Mesenchymal stem cell (in vitro differentiated cells and primary cell): ENCODE measurements at regions not wholly inside any gene's neighbourhood (a gene's known extent, or its start where the extent isn't known, plus 50 kb on each side); places are given as distances from the start of the nearest gene placed in this dataset.
"Not testable (repeated sequence)": the region's sequence is repeated elsewhere in the genome, so short reads cannot be mapped to it uniquely, and the experiment has no call there.

Experiments used
- DNase-seq: peaks from one replicate; pipeline ENCODE4 v3.0.0-alpha.2; 2013
- H2AFZ ChIP-seq: one replicate; pipeline ENCODE4 v1.6.1; 2013; ENCODE audit warnings: low read depth, mild to moderate bottlenecking, control low read depth, inconsistent platforms, low read length, moderate library complexity
- H2AK5ac ChIP-seq: 2 replicates; pipeline ENCODE4 v1.6.1; 2013; ENCODE audit warnings: low read length, moderate library complexity, mild to moderate bottlenecking, inconsistent platforms; ENCODE audit not compliant: severe bottlenecking
- H2BK120ac ChIP-seq: one replicate; pipeline ENCODE4 v1.6.1; 2013; ENCODE audit warnings: low read depth, mild to moderate bottlenecking, inconsistent platforms, low read length, moderate library complexity
- H2BK12ac ChIP-seq, 2 experiments: one replicate each; pipeline ENCODE4 v1.6.1; 2013; ENCODE audit warnings: inconsistent platforms in 2 of 2, low read length in 2 of 2, mild to moderate bottlenecking in 2 of 2, moderate library complexity in 2 of 2, control low read depth in 1 of 2
- H2BK15ac ChIP-seq: one replicate; pipeline ENCODE4 v1.6.1; 2013; ENCODE audit warnings: mild to moderate bottlenecking, low read depth, inconsistent platforms; ENCODE audit not compliant: poor library complexity, severe bottlenecking
- H2BK5ac ChIP-seq: 2 replicates; pipeline ENCODE4 v1.6.1; 2013; ENCODE audit warnings: low read depth, mild to moderate bottlenecking, low read length, control low read depth, inconsistent platforms; ENCODE audit not compliant: poor library complexity, severe bottlenecking
- H3K14ac ChIP-seq, 2 experiments: one replicate each; pipeline ENCODE4 v1.6.1; 2013; ENCODE audit warnings: inconsistent platforms in 2 of 2, low read length in 2 of 2, control low read depth in 1 of 2, mild to moderate bottlenecking in 1 of 2, moderate library complexity in 1 of 2
- H3K18ac ChIP-seq, 2 experiments: one replicate each; pipeline ENCODE4 v1.6.1; 2013; ENCODE audit warnings: inconsistent platforms in 2 of 2, low read length in 2 of 2, control low read depth in 1 of 2, low read depth in 1 of 2, mild to moderate bottlenecking in 1 of 2
- H3K23ac ChIP-seq, 2 experiments: one replicate each; pipeline ENCODE4 v1.6.1; 2013; ENCODE audit warnings: inconsistent platforms in 2 of 2, low read length in 2 of 2, mild to moderate bottlenecking in 2 of 2, moderate library complexity in 2 of 2, control low read depth in 1 of 2
- H3K27ac ChIP-seq: 2 replicates; pipeline ENCODE4 v1.5.1; 2013; ENCODE audit warnings: mild to moderate bottlenecking, moderate library complexity, low read length, control low read depth, inconsistent platforms; ENCODE audit not compliant: poor library complexity, severe bottlenecking
- H3K27me3 ChIP-seq, 2 experiments: 2 replicates each; pipeline versions ENCODE4 v1.6.1 to v1.7.0; 2013; ENCODE audit warnings: low read length in 2 of 2, mild to moderate bottlenecking in 2 of 2, moderate library complexity in 2 of 2, control low read depth in 1 of 2, inconsistent platforms in 1 of 2; ENCODE audit not compliant: control insufficient read depth in 1 of 2, insufficient read depth in 1 of 2
- H3K36me3 ChIP-seq, 2 experiments: 2 replicates each; pipeline versions ENCODE4 v1.6.1 to v1.7.0; 2013; ENCODE audit warnings: low read length in 2 of 2, control low read depth in 1 of 2, inconsistent platforms in 1 of 2, low read depth in 1 of 2, mild to moderate bottlenecking in 1 of 2; ENCODE audit not compliant: insufficient read depth in 2 of 2, control insufficient read depth in 1 of 2
- H3K4ac ChIP-seq, 2 experiments: one replicate each; pipeline ENCODE4 v1.6.1; 2013; ENCODE audit warnings: inconsistent platforms in 2 of 2, low read length in 2 of 2, mild to moderate bottlenecking in 2 of 2, moderate library complexity in 2 of 2, control low read depth in 1 of 2, low read depth in 1 of 2
- H3K4me1 ChIP-seq: 2 replicates; pipeline ENCODE4 v1.6.1; 2013; ENCODE audit warnings: low read depth, low read length, control low read depth; ENCODE audit not compliant: control insufficient read depth, insufficient read depth
- H3K4me2 ChIP-seq: 2 replicates; pipeline ENCODE4 v1.6.1; 2013; ENCODE audit warnings: low read length, mild to moderate bottlenecking, inconsistent platforms; ENCODE audit not compliant: poor library complexity, severe bottlenecking
- H3K4me3 ChIP-seq, 2 experiments: 2 replicates each; pipeline versions ENCODE4 v1.5.1 to v1.7.0; 2013; ENCODE audit warnings: low read length in 2 of 2, mild to moderate bottlenecking in 2 of 2, control low read depth in 1 of 2, low read depth in 1 of 2; ENCODE audit not compliant: insufficient read depth in 1 of 2
- H3K79me1 ChIP-seq: replicated peaks from 2 replicates; pipeline ENCODE4 v1.6.1; 2013; ENCODE audit warnings: mild to moderate bottlenecking, control low read depth, low read length, inconsistent platforms; ENCODE audit not compliant: poor library complexity, severe bottlenecking
- H3K9ac ChIP-seq: 2 replicates; pipeline ENCODE4 v1.7.0; 2013; ENCODE audit warnings: mild to moderate bottlenecking, low read length, moderate library complexity
- H3K9me3 ChIP-seq: 2 replicates; pipeline ENCODE4 v1.7.0; 2013; ENCODE audit warnings: mild to moderate bottlenecking, low read length; ENCODE audit not compliant: control insufficient read depth
- H4K8ac ChIP-seq: one replicate; pipeline ENCODE4 v1.6.1; 2013; ENCODE audit warnings: inconsistent platforms, mild to moderate bottlenecking, low read length, moderate library complexity
- H4K91ac ChIP-seq: one replicate; pipeline ENCODE4 v1.6.1; 2013; ENCODE audit warnings: mild to moderate bottlenecking, low read length, inconsistent platforms
- WGBS: methylation state at CpG from one replicate; pipeline ENCODE4 v1.1.7; 2013; ENCODE audit warnings: mixed read lengths; 5-methylcytosine and 5-hydroxymethylcytosine counted together

GRCh38 chr21:14817311-14817710 lies 247.5 kb downstream of the NRIP1 start:
- Histone ChIP-seq H2BK15ac (no peak overlapping the region), H3K4me2 (no peak overlapping the region), H3K4me1 (no peaks in the 10 kb centered on the region), H4K8ac (no peak overlapping the region), H3K4ac (no peak overlapping the region), H3K14ac (no peak overlapping the region), H3K27ac (no peak overlapping the region), H2AK5ac (no peak overlapping the region), H3K9ac (no peak overlapping the region), H3K79me1 (no peaks in the 10 kb centered on the region), H2AFZ (no peak overlapping the region), H3K27me3 (no peaks in the 10 kb centered on the region), H2BK12ac (no peak overlapping the region), H4K91ac (no peak overlapping the region), H3K4me3 (no peak overlapping the region), H2BK120ac (no peak overlapping the region), H2BK5ac (no peak overlapping the region), H3K9me3 (peaks cover 8% of the 10 kb centered on the region), H3K36me3 (no peaks in the 10 kb centered on the region), H3K23ac (no peak overlapping the region), H3K18ac (no peak overlapping the region)
- no peak for DNase-seq
- 79% methylated on average over 1 of the region's 1 CpG for WGBS

GRCh38 chr21:14814991-14815390 lies 249.8 kb downstream of the NRIP1 start:
- Histone ChIP-seq H2AFZ (no peak overlapping the region), H3K9ac (no peak overlapping the region), H3K4ac (no peak overlapping the region), H2BK15ac (no peak overlapping the region), H3K4me2 (no peak overlapping the region), H3K23ac (no peak overlapping the region), H2BK12ac (no peak overlapping the region), H3K4me1 (no peaks in the 10 kb centered on the region), H3K36me3 (no peaks in the 10 kb centered on the region), H3K27me3 (no peaks in the 10 kb centered on the region), H3K18ac (no peak overlapping the region), H4K91ac (no peak overlapping the region), H2BK5ac (no peak overlapping the region), H3K27ac (no peak overlapping the region), H2AK5ac (no peak overlapping the region), H4K8ac (no peak overlapping the region), H3K14ac (no peak overlapping the region), H3K4me3 (no peak overlapping the region), H3K9me3 (peaks cover 10% of the 10 kb centered on the region), H2BK120ac (no peak overlapping the region), H3K79me1 (no peaks in the 10 kb centered on the region)
- WGBS: 63% methylated on average over 1 of the region's 3 CpGs
- DNase-seq: no peak

GRCh38 chr21:14814282-14814681 lies 250.5 kb downstream of the NRIP1 start:
- Histone ChIP-seq H2BK15ac (no peak overlapping the region), H2BK120ac (no peak overlapping the region), H3K27ac (no peak overlapping the region), H3K4me3 (no peak overlapping the region), H2AFZ (no peak overlapping the region), H3K36me3 (no peaks in the 10 kb centered on the region), H4K8ac (no peak overlapping the region), H3K18ac (no peak overlapping the region), H2BK5ac (no peak overlapping the region), H3K14ac (no peak overlapping the region), H3K9me3 (peaks cover 10% of the 10 kb centered on the region), H3K27me3 (no peaks in the 10 kb centered on the region), H3K4me2 (no peak overlapping the region), H3K4ac (no peak overlapping the region), H3K4me1 (no peaks in the 10 kb centered on the region), H3K79me1 (no peaks in the 10 kb centered on the region), H2BK12ac (no peak overlapping the region), H3K23ac (no peak overlapping the region), H4K91ac (no peak overlapping the region), H3K9ac (no peak overlapping the region), H2AK5ac (no peak overlapping the region)
- 96% methylated on average over 2 of the region's 3 CpGs for WGBS
- no peak for DNase-seq

- H2BK5ac ChIP-seq, H3K27me3 ChIP-seq, H3K14ac ChIP-seq, H3K79me1 ChIP-seq, H2BK15ac ChIP-seq, H3K4me1 ChIP-seq, H3K4ac ChIP-seq, DNase-seq, H4K91ac ChIP-seq, H3K4me2 ChIP-seq, H3K18ac ChIP-seq, H3K27ac ChIP-seq, H3K23ac ChIP-seq, H3K9ac ChIP-seq, H4K8ac ChIP-seq, H2AFZ ChIP-seq, H2BK12ac ChIP-seq, H2AK5ac ChIP-seq, H3K36me3 ChIP-seq, H3K4me3 ChIP-seq, H2BK120ac ChIP-seq: not testable (repeated sequence)
- H3K9me3 ChIP-seq: peaks cover 13% of the 10 kb centered on the region
- WGBS: 45% methylated on average over 1 of the region's 2 CpGs
These were observed 258.1 kb upstream of the SAMSN1 start for GRCh38 chr21:14804170-14804569.
